Epidermal melanocyte (primary cell): ENCODE measurements at regions not wholly inside any gene's neighbourhood (a gene's known extent, or its start where the extent isn't known, plus 50 kb on each side); places are given as distances from the start of the nearest gene placed in this dataset.
"Not testable (repeated sequence)": the region's sequence is repeated elsewhere in the genome, so short reads cannot be mapped to it uniquely, and the experiment has no call there.

ENCODE experiments used
- DNase-seq: peaks from one replicate; pipeline ENCODE4 v3.0.0; 2011; ENCODE audit warnings: low spot score; ENCODE audit not compliant: insufficient read length

DNA sequence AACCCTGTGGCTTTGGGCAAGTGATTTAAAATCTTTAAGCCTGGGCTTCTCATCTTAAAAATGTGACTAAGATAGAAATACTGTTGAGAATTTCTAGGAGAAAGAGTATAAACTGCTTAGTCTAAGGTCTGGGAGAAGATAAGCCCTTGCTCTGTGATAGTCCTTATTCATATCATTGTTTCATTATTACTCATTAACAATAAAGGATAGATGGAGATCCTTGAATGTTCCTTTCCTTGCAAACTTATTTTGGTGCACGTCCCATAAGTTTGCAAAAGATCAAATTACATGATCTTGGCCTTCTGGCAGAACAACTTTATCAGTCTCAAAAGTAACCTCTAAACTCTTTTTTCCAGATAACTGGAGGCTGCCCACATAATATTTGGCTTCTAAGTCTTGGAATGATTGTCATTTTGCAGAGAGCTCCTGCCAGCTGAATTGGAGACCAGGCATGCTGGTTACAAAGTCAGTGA, 138.3 kb downstream of the FAM124B start:
- DNase-seq: no peak

GRCh38 chr2:224261326-224261725, 140.6 kb downstream of the FAM124B start:
- DNase-seq: no peak

DNA sequence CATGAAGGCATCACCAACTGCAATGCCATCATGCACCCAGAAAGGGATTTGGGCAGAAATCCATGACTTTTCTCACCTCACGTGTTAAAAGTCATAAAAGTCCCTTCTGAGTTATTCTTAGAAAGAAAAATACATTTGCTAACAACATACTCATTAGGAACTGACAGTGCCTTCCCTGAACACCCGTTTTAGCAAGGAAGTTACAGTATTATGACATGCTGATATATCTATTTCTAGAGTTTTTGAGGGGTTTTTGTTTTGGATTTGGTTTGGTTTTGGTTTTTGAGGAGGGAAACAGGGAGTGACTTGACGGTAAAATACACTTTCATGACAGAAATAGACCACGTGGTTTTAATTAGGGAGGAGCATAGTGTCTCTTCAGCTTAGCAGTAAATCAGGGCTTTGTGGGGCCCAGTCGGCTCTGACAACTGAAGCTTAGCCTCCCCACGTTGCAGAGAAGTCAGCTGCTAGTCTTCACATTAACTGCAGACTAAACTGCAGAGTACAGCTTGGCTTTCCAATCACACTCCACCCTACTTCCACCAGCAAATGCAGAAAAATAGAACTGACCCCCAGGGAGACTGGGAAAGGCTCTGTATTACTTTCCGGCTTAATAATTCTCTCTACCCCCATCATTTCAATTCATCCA, 141.4 kb downstream of the FAM124B start:
- DNase-seq: no peak

GRCh38 chr2:224259831-224260230, 142.1 kb downstream of the FAM124B start:
- no peak for DNase-seq

GRCh38 chr2:224258059-224258458, 143.8 kb downstream of the FAM124B start:
- DNase-seq: no peak

- DNase-seq: no peak
Measured at GRCh38 chr2:224257156-224257555, 144.8 kb downstream of the FAM124B start.

- no peak for DNase-seq
Measured at GRCh38 chr2:224253464-224253863, 148.4 kb downstream of the FAM124B start.

- no peak for DNase-seq
Measured at GRCh38 chr2:224252631-224253030, 149.3 kb downstream of the FAM124B start.

DNA sequence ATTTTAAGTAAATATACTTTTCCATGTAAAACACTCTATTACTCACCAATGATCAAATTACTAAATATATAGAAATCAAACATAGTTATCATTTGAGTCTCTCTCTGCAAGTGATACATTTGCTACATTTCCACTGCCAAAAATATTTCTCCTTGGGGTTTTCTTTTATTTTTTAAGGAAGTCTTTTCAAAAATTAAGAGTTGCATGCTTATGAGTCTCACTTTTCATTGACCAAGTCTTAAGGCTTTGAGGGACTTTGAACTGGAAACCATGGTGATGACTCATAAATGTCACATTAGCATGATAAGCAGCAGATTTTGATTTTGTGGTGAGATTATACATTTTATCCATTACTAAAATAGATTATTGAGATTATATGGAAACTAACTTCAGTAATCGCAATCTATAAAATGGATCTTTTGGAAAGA, 152.9 kb downstream of the FAM124B start:
- no peak for DNase-seq

GRCh38 chr2:224242561-224242960, 159.3 kb downstream of the FAM124B start:
- DNase-seq: no peak

GRCh38 chr2:224241812-224242211, 160.1 kb downstream of the FAM124B start:
- DNase-seq: no peak

- no peak for DNase-seq
Measured at GRCh38 chr2:224241001-224241400, 160.9 kb downstream of the FAM124B start.

- no peak for DNase-seq
Measured at GRCh38 chr2:224223851-224224555, 177.9 kb downstream of the FAM124B start.

DNA sequence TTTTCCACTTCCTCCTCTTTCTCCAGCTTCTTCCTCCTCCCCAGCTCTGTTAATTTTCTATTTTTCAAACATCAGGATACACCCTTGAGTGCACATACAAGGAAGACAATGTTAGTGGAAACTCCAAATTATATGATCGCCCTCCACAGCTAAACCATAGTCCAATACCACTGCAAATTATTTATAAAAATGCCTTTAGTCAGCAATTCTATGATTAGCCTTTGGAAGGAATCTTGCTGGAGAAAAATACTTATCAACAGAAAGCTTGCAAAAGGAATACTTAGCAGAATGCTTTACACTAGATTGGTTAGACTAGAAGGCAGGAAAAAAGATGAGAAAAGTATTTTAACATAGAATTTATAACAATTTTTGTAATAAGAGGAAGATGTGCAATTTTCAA, 178.9 kb downstream of the FAM124B start:
- no peak for DNase-seq

- no peak for DNase-seq
Measured at GRCh38 chr2:224222291-224222690, 179.6 kb downstream of the FAM124B start.

DNA sequence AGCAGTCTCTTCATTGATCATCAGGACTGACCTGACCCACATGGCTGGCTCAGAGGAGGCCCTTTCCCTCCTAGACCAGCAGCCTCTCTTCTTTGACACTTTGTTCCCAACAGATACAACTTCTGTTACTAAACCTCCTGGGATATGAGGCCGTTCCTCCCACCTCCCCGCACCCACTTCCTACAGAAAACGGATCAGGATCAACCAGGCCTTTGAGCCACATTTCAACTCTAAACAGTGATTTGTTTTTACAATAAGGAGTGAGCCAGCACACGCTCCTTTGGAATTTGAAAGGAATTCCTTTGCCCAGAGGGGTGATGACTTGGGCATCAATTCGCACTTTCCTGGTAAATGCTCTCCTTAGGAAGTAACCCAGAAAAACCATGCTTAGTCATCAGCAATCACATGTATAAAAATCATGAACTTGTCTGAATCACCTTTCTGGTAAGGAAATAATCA, 180.4 kb downstream of the FAM124B start:
- DNase-seq: peak; percentile 83

- no peak for DNase-seq
Measured at GRCh38 chr2:224220586-224221255, 181.2 kb downstream of the FAM124B start.

DNA sequence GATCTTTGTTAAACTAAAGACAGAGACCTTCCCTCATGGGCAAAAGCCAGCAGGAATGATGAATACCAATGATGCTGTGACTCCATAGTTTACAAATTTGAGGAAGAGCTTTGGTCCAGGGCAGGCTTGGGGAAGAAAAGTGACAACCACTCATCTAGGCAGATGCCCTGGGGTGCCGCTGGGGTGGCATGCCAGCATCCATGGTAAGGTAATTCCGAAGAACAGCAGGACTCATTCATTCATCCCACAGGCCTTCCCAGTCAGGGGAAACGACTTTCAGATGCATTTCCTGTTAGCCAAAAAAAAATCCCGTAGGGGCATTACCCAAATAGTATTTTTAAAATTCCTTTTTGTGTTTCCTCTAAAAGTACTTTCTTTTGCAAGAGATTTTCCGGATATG, 180.7 kb upstream of the SERPINE2 start:
- no peak for DNase-seq

DNA sequence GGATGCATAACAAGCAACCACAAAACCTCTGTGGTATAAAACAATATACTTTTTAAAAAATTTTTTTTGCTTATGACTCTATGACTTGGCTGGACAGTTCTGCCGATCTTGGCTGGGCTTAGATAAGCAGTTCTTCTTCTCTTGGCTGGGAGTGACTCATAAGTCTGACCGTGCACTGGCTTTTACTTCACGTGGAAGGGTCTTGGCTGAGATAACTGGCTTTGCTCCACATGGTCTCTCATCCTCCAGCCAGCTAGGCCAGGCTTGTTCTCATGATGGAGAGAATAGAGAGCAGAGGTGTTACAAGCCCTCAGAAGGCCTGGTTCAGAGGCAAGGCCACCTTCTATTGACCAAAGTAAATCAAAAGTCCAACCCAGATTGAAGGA, 178.9 kb upstream of the SERPINE2 start:
- no peak for DNase-seq

DNA sequence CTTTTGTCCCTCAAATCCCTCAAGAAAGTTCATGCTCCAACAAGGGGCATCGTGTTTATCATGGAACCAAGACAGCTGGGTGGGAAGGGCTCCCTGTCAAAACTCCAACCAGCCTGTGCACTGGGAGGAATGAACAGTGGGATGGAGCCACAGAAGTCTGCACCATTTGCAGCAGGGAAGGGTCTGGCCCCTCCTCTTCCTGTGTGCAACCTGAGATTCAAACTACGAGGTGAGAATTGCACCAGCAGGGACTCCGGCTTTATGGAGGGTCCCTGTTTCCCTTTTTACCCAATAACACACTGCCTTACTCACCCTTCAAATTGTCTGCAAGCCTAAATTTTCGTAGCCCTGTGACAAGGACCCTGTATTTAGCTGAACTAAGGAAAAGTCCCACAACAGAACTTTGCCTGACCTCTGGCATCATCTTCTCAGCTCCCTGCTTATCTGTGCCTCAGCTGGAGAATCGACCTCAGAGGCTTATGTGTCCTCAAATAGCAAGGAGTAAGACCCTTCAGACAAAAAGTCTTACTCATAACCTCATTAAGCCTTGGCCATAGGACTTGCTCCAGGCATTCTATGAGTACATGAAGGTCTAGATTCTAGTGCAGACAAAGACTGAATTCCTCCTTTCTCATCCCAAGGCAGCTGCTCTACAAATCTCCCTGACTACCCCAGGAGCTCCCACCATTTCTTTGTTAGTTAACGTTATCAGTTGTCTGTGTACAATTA, 178.3 kb upstream of the SERPINE2 start:
- DNase-seq: no peak

DNA sequence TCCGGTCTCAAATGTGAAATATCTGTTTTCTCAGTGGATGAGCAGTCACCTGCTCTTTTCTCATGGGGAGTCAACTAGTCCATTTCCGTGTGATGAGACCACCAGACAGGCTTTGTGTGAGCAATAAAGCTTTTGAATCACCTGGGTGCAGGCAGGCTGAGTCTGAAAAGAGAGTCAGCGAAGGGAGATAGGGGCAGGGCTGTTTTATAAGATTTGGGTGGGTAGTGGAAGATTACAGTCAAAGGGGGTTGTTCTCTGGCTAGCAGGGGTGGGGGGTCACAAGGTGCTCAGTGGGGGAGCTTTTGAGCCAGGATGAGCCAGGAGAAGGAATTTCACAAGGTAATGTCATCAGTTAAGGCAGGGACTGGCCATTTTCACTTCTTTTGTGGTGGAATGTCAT, 176.5 kb upstream of the SERPINE2 start:
- DNase-seq: not testable (repeated sequence)

DNA sequence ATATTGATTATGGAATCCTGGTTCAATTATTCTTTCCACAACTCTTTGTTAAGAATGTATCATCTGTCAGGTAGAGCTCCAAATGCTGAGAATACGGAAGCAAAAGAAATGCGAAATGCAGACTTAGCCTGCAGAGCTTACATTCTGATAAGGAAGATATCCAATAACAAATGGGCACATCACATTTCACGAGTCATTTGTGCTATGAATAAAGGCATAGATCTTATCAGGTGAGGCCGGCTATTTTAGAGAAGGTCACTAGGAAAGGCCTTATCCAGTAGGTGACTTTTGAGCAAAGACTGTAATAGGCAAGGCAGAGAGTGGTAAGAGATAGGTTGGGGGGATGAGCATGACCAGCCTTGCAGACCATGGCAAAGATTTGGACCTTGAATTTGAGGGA, 174.3 kb upstream of the SERPINE2 start:
- no peak for DNase-seq
